ENCODE measurements at regions not wholly inside any gene's neighbourhood (a gene's known extent, or its start where the extent isn't known, plus 50 kb on each side); places are given as distances from the start of the nearest gene placed in this dataset.
"Not testable (repeated sequence)": the region's sequence is repeated elsewhere in the genome, so short reads cannot be mapped to it uniquely, and the experiment has no call there.

- Histone ChIP-seq H3K4me2 (ENCODE audit: low read length) (no peak overlapping the region), H3K4me1 (ENCODE audit: control insufficient read depth, low read length) (no peaks in the 10 kb centered on the region)
- TF ChIP-seq CTCF (IDR thresholded peaks at IDR 0.05; ENCODE audit: low read depth, low read length, poor library complexity, severe bottlenecking) (no peak), EZH2phosphoT487 (IDR thresholded peaks at IDR 0.05; ENCODE audit: borderline replicate concordance, low read length) (no peak)
Observed at GRCh38 chr3:124059580-124059979, 67.7 kb upstream of the ROPN1 start.

DNA sequence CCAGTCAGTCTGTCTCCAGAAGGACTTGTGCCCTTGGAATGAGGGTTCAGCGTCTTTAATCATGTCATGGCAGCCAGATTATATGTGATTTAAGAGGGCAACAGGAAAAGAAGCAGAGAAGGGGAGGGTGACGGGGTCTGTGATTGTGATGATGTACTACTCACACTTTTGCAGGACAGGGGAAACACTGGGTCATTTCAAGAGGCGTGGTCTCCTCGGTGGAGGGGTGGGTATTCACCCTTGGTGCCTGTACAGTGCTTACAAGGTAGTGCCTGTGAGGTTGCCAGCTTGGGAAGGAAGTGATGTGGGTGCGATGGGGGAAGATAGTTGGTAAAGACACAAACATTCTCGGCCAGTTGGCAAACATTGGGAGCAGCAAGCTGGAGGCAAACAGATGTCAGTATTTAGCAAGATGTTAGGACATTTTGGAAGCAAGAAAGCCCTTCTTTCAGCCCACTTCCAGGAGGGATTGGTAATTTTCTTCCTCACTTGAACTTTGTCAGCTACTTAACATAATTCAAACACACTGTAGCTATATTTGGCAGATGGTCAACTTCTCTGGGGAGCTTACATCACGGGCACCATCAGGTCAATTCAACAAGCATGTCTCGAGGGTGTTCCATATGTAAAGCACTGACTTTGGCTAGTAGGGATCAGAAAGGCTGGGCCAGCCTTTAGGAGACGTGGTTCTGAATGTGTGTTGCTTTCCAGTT is 71.4 kb upstream of the ROPN1 start:
- Histone ChIP-seq H3K79me2 (ENCODE audit: control insufficient read depth, low read length) (no peaks in the 10 kb centered on the region), H3K9me3 (ENCODE audit: control insufficient read depth, insufficient read depth, low read length) (no peaks in the 10 kb centered on the region), H3K4me3 (ENCODE audit: low read length) (no peak overlapping the region), H3F3A (ENCODE audit: control insufficient read depth, insufficient read depth) (no peaks in the 10 kb centered on the region), H3K27me3 (ENCODE audit: control insufficient read depth, low read length) (peaks cover 18% of the 10 kb centered on the region), H3K36me3 (ENCODE audit: control insufficient read depth, low read length) (no peaks in the 10 kb centered on the region), H3K9me2 (replicated peaks; ENCODE audit: control insufficient read depth, low read length) (no peaks in the 10 kb centered on the region), H3K4me2 (ENCODE audit: low read length) (no peak overlapping the region), H3K4me1 (ENCODE audit: control insufficient read depth, low read length) (no peaks in the 10 kb centered on the region), H4K20me1 (ENCODE audit: control insufficient read depth, insufficient read depth, low read depth, low read length) (no peaks in the 10 kb centered on the region), H3K27ac (ENCODE audit: low read depth, low read length) (no peak overlapping the region)
- no peak for TF ChIP-seq CTCF (IDR thresholded peaks at IDR 0.05; ENCODE audit: low read depth, low read length, poor library complexity, severe bottlenecking)
- TF ChIP-seq EZH2phosphoT487 (IDR thresholded peaks at IDR 0.05; ENCODE audit: borderline replicate concordance, low read length), result no peak

More at GRCh38 chr3:124059580-124059979, 67.7 kb upstream of the ROPN1 start:
- Histone ChIP-seq H3K9me3 (ENCODE audit: control insufficient read depth, insufficient read depth, low read length) (no peaks in the 10 kb centered on the region), H3K27ac (ENCODE audit: low read depth, low read length) (no peak overlapping the region), H3F3A (ENCODE audit: control insufficient read depth, insufficient read depth) (no peaks in the 10 kb centered on the region), H3K9me2 (replicated peaks; ENCODE audit: control insufficient read depth, low read length) (no peaks in the 10 kb centered on the region), H4K20me1 (ENCODE audit: control insufficient read depth, insufficient read depth, low read depth, low read length) (no peaks in the 10 kb centered on the region), H3K79me2 (ENCODE audit: control insufficient read depth, low read length) (no peaks in the 10 kb centered on the region), H3K27me3 (ENCODE audit: control insufficient read depth, low read length) (peaks cover 13% of the 10 kb centered on the region), H3K4me3 (ENCODE audit: low read length) (no peak overlapping the region), H3K36me3 (ENCODE audit: control insufficient read depth, low read length) (no peaks in the 10 kb centered on the region)

DNA sequence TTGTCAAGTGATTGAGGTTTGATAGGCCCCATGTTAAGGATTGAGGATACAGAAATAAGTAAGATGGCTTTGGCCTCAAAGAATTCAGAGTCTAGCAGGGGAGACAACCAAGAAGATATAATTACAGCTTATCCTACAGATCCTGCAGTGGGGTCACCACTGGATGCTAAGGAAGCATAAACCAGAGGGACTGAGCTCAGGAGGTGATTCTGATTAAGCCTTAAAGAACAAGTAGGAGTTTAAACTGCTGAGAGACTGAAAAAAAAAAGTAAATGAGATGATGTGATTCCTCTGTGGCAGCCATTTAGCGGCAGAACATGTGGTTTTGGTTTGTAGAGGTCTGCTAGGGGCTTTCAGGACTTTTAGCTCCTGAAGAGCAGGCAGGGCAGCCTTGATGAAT is 72.1 kb upstream of the ROPN1 start:
- H3K27me3 ChIP-seq (ENCODE audit: control insufficient read depth, low read length), result peaks cover 18% of the 10 kb centered on the region
- no peak overlapping the region for H3K4me2 ChIP-seq (ENCODE audit: low read length)

GRCh38 chr3:124066543-124066942 is 74.6 kb upstream of the ROPN1 start:
- not testable (repeated sequence) for H3F3A ChIP-seq (ENCODE audit: control insufficient read depth, insufficient read depth); H3K4me3 ChIP-seq (ENCODE audit: low read length); H4K20me1 ChIP-seq (ENCODE audit: control insufficient read depth, insufficient read depth, low read depth, low read length); H3K9me3 ChIP-seq (ENCODE audit: control insufficient read depth, insufficient read depth, low read length); H3K27ac ChIP-seq (ENCODE audit: low read depth, low read length); H3K4me1 ChIP-seq (ENCODE audit: control insufficient read depth, low read length); H3K4me2 ChIP-seq (ENCODE audit: low read length); H3K36me3 ChIP-seq (ENCODE audit: control insufficient read depth, low read length); H3K9me2 ChIP-seq (replicated peaks; ENCODE audit: control insufficient read depth, low read length); H3K79me2 ChIP-seq (ENCODE audit: control insufficient read depth, low read length)
- H3K27me3 ChIP-seq (ENCODE audit: control insufficient read depth, low read length), result peaks cover 18% of the 10 kb centered on the region

More for the DNA sequence above, 72.1 kb upstream of the ROPN1 start:
- H4K20me1 ChIP-seq (ENCODE audit: control insufficient read depth, insufficient read depth, low read depth, low read length), result no peaks in the 10 kb centered on the region
- no peaks in the 10 kb centered on the region for H3F3A ChIP-seq (ENCODE audit: control insufficient read depth, insufficient read depth)
- no peak overlapping the region for H3K4me3 ChIP-seq (ENCODE audit: low read length)
- no peaks in the 10 kb centered on the region for H3K79me2 ChIP-seq (ENCODE audit: control insufficient read depth, low read length)
- no peaks in the 10 kb centered on the region for H3K4me1 ChIP-seq (ENCODE audit: control insufficient read depth, low read length)
- TF ChIP-seq EZH2phosphoT487 (IDR thresholded peaks at IDR 0.05; ENCODE audit: borderline replicate concordance, low read length), result no peak
- TF ChIP-seq CTCF (IDR thresholded peaks at IDR 0.05; ENCODE audit: low read depth, low read length, poor library complexity, severe bottlenecking), result no peak
- no peaks in the 10 kb centered on the region for H3K36me3 ChIP-seq (ENCODE audit: control insufficient read depth, low read length)
- H3K9me2 ChIP-seq (replicated peaks; ENCODE audit: control insufficient read depth, low read length), result no peaks in the 10 kb centered on the region
- H3K9me3 ChIP-seq (ENCODE audit: control insufficient read depth, insufficient read depth, low read length), result no peaks in the 10 kb centered on the region
- no peak overlapping the region for H3K27ac ChIP-seq (ENCODE audit: low read depth, low read length)

GRCh38 chr3:124069706-124070105 is 77.8 kb upstream of the ROPN1 start:
- H3K9me3 ChIP-seq (ENCODE audit: control insufficient read depth, insufficient read depth, low read length); H3K4me3 ChIP-seq (ENCODE audit: low read length); H3K27ac ChIP-seq (ENCODE audit: low read depth, low read length); H3K4me1 ChIP-seq (ENCODE audit: control insufficient read depth, low read length); H3K4me2 ChIP-seq (ENCODE audit: low read length); H3K79me2 ChIP-seq (ENCODE audit: control insufficient read depth, low read length); H4K20me1 ChIP-seq (ENCODE audit: control insufficient read depth, insufficient read depth, low read depth, low read length); H3F3A ChIP-seq (ENCODE audit: control insufficient read depth, insufficient read depth); H3K27me3 ChIP-seq (ENCODE audit: control insufficient read depth, low read length); H3K36me3 ChIP-seq (ENCODE audit: control insufficient read depth, low read length); H3K9me2 ChIP-seq (replicated peaks; ENCODE audit: control insufficient read depth, low read length): not testable (repeated sequence)

GRCh38 chr3:124075090-124075489 is 83.2 kb upstream of the ROPN1 start:
- H3K4me3 ChIP-seq (ENCODE audit: low read length); H3K27me3 ChIP-seq (ENCODE audit: control insufficient read depth, low read length); H3K9me2 ChIP-seq (replicated peaks; ENCODE audit: control insufficient read depth, low read length); H3K36me3 ChIP-seq (ENCODE audit: control insufficient read depth, low read length); H3K4me1 ChIP-seq (ENCODE audit: control insufficient read depth, low read length); H3F3A ChIP-seq (ENCODE audit: control insufficient read depth, insufficient read depth); H4K20me1 ChIP-seq (ENCODE audit: control insufficient read depth, insufficient read depth, low read depth, low read length); H3K79me2 ChIP-seq (ENCODE audit: control insufficient read depth, low read length); H3K27ac ChIP-seq (ENCODE audit: low read depth, low read length); H3K9me3 ChIP-seq (ENCODE audit: control insufficient read depth, insufficient read depth, low read length); H3K4me2 ChIP-seq (ENCODE audit: low read length): not testable (repeated sequence)

Data from DOHH2 (cell line).